ENCODE measurements at regions not wholly inside any gene's neighbourhood (a gene's known extent, or its start where the extent isn't known, plus 50 kb on each side); places are given as distances from the start of the nearest gene placed in this dataset.
A peak's percentile ranks its signal among the peaks of the same experiment; 100 is the strongest.
"Not testable (repeated sequence)": the region's sequence is repeated elsewhere in the genome, so short reads cannot be mapped to it uniquely, and the experiment has no call there.

- Histone ChIP-seq H3K14ac (ENCODE audit: low read length) (no peak overlapping the region), H3K23ac (ENCODE audit: low read depth, low read length, poor library complexity) (no peak overlapping the region), H3K18ac (ENCODE audit: low read length) (no peak overlapping the region), H2AK5ac (ENCODE audit: low read depth, low read length) (no peak overlapping the region), H2BK12ac (ENCODE audit: low read length) (no peak overlapping the region), H3K4me3 (ENCODE audit: low read length in 2 of 2) (no peak overlapping the region), H2BK120ac (ENCODE audit: low read depth, low read length) (no peak overlapping the region), H4K8ac (ENCODE audit: low read depth, low read length) (no peak overlapping the region), H3K4me1 (ENCODE audit: control insufficient read depth in 2 of 2, insufficient read depth in 1 of 2, low read depth in 1 of 2, low read length in 2 of 2) (no peaks in the 10 kb centered on the region), H4K91ac (ENCODE audit: low read depth, low read length, poor library complexity) (no peak overlapping the region), H2BK5ac (ENCODE audit: low read length) (no peak overlapping the region), H3K27ac (replicated peaks; ENCODE audit: low read length) (no peak overlapping the region), H3K79me1 (ENCODE audit: low read depth, low read length) (no peaks in the 10 kb centered on the region), H2BK15ac (ENCODE audit: low read length) (no peak overlapping the region), H3K4ac (ENCODE audit: low read length) (no peak overlapping the region), H3K9ac (ENCODE audit: low read depth, low read length, poor library complexity) (no peak overlapping the region), H2AFZ (ENCODE audit: low read length) (no peak overlapping the region), H3K4me2 (ENCODE audit: insufficient read depth, low read length, poor library complexity, severe bottlenecking) (no peak overlapping the region), H3K27me3 (ENCODE audit: control insufficient read depth in 3 of 3, insufficient read depth in 3 of 3, low read depth in 1 of 3, low read length in 3 of 3) (no peaks in the 10 kb centered on the region), H3K9me3 (replicated peaks in 1 of 2; ENCODE audit: control insufficient read depth in 2 of 2, insufficient read depth in 1 of 2, low read depth in 1 of 2, low read length in 2 of 2) (no peaks in the 10 kb centered on the region), H3K36me3 (replicated peaks in 1 of 2; ENCODE audit: control insufficient read depth in 2 of 2, insufficient read depth in 2 of 2, low read length in 2 of 2) (no peaks in the 10 kb centered on the region)
- DNase-seq (ENCODE audit: low spot score) = no peak
- WGBS, 2 donors (ENCODE audit: extremely low coverage in 2 of 2, insufficient read length in 2 of 2, insufficient replicate concordance in 1 of 2) = no CpG with 5 or more reads among the region's 123 CpGs
These were observed 519.4 kb upstream of the WSB1 start for GRCh38 chr17:26774291-26775218.

DNA sequence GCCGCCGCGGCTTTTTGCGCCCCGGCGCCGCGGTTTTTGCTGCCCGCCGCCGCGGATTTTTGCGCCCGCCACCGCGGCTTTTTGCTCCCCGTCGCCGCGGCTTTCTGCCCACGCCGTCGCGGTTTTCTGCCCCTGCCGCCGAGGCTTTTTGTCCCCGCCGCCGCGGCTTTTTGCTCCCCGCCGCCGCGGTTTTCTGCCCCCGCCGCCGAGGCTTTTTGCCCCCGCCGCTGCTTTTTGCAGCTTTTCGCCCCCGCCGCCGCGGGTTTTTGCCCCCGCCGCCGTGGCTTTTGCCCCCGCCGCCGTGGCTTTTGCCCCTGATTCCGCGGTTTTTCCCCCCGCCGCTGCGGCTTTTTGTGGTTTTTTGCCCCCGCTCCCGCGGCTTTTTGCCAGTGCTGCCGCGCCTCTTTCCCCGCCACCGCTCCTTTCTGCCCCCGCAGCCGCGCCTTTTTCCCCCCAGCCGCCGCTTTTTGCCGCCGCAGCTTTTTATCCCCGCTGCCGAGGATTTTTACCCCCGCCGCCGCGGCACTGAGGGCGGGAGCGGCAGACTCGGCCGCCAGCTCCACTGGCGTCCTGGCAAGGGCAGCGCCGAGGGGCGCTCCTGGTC is 518.6 kb upstream of the WSB1 start:
- no peak overlapping the region for H2BK5ac ChIP-seq (ENCODE audit: low read length)
- no peak overlapping the region for H3K23ac ChIP-seq (ENCODE audit: low read depth, low read length, poor library complexity)
- no peak overlapping the region for H3K9ac ChIP-seq (ENCODE audit: low read depth, low read length, poor library complexity)
- no peak overlapping the region for H3K18ac ChIP-seq (ENCODE audit: low read length)
- H2BK120ac ChIP-seq (ENCODE audit: low read depth, low read length) = no peak overlapping the region
- H4K91ac ChIP-seq (ENCODE audit: low read depth, low read length, poor library complexity) = no peak overlapping the region
- no peaks in the 10 kb centered on the region for H3K79me1 ChIP-seq (ENCODE audit: low read depth, low read length)
- no peak for DNase-seq (ENCODE audit: low spot score)
- H3K27ac ChIP-seq (replicated peaks; ENCODE audit: low read length) = no peak overlapping the region
- H2BK12ac ChIP-seq (ENCODE audit: low read length) = no peak overlapping the region
- H3K36me3 ChIP-seq (replicated peaks in 1 of 2; ENCODE audit: control insufficient read depth in 2 of 2, insufficient read depth in 2 of 2, low read length in 2 of 2) = no peaks in the 10 kb centered on the region
- H3K9me3 ChIP-seq (replicated peaks in 1 of 2; ENCODE audit: control insufficient read depth in 2 of 2, insufficient read depth in 1 of 2, low read depth in 1 of 2, low read length in 2 of 2) = no peaks in the 10 kb centered on the region
- no peak overlapping the region for H3K4me2 ChIP-seq (ENCODE audit: insufficient read depth, low read length, poor library complexity, severe bottlenecking)
- H2BK15ac ChIP-seq (ENCODE audit: low read length) = no peak overlapping the region
- H3K27me3 ChIP-seq (ENCODE audit: control insufficient read depth in 3 of 3, insufficient read depth in 3 of 3, low read depth in 1 of 3, low read length in 3 of 3) = no peaks in the 10 kb centered on the region
- no peak overlapping the region for H3K4me3 ChIP-seq (ENCODE audit: low read length in 2 of 2)
- H3K14ac ChIP-seq (ENCODE audit: low read length) = no peak overlapping the region
- H3K4ac ChIP-seq (ENCODE audit: low read length) = no peak overlapping the region
- no peak overlapping the region for H2AK5ac ChIP-seq (ENCODE audit: low read depth, low read length)
- no peak overlapping the region for H2AFZ ChIP-seq (ENCODE audit: low read length)
- no CpG with 5 or more reads among the region's 83 CpGs for WGBS, 2 donors (ENCODE audit: extremely low coverage in 2 of 2, insufficient read length in 2 of 2, insufficient replicate concordance in 1 of 2)
- H4K8ac ChIP-seq (ENCODE audit: low read depth, low read length) = no peak overlapping the region
- no peaks in the 10 kb centered on the region for H3K4me1 ChIP-seq (ENCODE audit: control insufficient read depth in 2 of 2, insufficient read depth in 1 of 2, low read depth in 1 of 2, low read length in 2 of 2)

DNA sequence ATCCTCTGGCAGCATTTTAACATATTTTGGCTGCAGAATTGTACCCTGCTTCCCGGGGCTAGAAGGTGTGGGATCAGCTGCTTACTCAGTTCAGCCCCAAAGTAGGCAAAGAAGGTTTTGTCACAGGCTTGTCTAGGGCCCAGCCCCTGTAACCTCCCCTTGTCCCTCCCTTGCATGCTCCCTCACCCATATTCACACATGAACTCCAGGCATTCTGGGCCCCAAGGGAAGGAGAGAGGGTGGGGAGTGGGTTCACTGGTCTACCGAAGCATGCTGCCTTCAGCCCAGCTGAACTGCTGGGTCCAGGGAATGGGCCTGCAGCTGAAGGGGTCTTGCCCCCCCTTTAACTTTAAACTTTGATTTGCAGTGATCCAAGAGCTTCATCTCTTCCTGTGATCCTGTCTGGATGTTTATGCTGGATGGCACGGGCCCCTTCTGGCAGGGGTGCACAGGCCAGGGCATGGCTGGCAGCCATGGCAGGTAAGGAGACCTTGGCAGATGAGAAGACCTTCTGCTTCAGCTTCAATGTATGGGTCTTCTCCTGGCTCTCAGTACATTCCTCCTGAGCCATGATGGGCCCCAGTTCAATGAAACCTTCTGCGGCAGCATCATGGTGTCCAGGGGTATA is 513.6 kb upstream of the WSB1 start:
- H3K79me1 ChIP-seq (ENCODE audit: low read depth, low read length); H3K4me2 ChIP-seq (ENCODE audit: insufficient read depth, low read length, poor library complexity, severe bottlenecking); H3K9ac ChIP-seq (ENCODE audit: low read depth, low read length, poor library complexity); H3K36me3 ChIP-seq (replicated peaks in 1 of 2; ENCODE audit: control insufficient read depth in 2 of 2, insufficient read depth in 2 of 2, low read length in 2 of 2); H4K91ac ChIP-seq (ENCODE audit: low read depth, low read length, poor library complexity); H2AK5ac ChIP-seq (ENCODE audit: low read depth, low read length); H3K4me1 ChIP-seq (ENCODE audit: control insufficient read depth in 2 of 2, insufficient read depth in 1 of 2, low read depth in 1 of 2, low read length in 2 of 2); H2BK120ac ChIP-seq (ENCODE audit: low read depth, low read length); H3K23ac ChIP-seq (ENCODE audit: low read depth, low read length, poor library complexity); H2BK12ac ChIP-seq (ENCODE audit: low read length); H3K4ac ChIP-seq (ENCODE audit: low read length); H4K8ac ChIP-seq (ENCODE audit: low read depth, low read length); H2BK5ac ChIP-seq (ENCODE audit: low read length); H3K14ac ChIP-seq (ENCODE audit: low read length); H3K18ac ChIP-seq (ENCODE audit: low read length); H3K27me3 ChIP-seq (ENCODE audit: control insufficient read depth in 3 of 3, insufficient read depth in 3 of 3, low read depth in 1 of 3, low read length in 3 of 3); H3K27ac ChIP-seq (replicated peaks; ENCODE audit: low read length); H2BK15ac ChIP-seq (ENCODE audit: low read length); H2AFZ ChIP-seq (ENCODE audit: low read length); DNase-seq (ENCODE audit: low spot score): not testable (repeated sequence)
- no CpG with 5 or more reads among the region's 4 CpGs for WGBS, 2 donors (ENCODE audit: extremely low coverage in 2 of 2, insufficient read length in 2 of 2, insufficient replicate concordance in 1 of 2)
- Histone ChIP-seq H3K9me3 (replicated peaks in 1 of 2; ENCODE audit: control insufficient read depth in 2 of 2, insufficient read depth in 1 of 2, low read depth in 1 of 2, low read length in 2 of 2) (peaks cover 5 to 12% of the 10 kb centered on the region in 2 donors), H3K4me3 (ENCODE audit: low read length in 2 of 2) (peak overlapping the region in 1 of 2 donors; percentile 4)

DNA sequence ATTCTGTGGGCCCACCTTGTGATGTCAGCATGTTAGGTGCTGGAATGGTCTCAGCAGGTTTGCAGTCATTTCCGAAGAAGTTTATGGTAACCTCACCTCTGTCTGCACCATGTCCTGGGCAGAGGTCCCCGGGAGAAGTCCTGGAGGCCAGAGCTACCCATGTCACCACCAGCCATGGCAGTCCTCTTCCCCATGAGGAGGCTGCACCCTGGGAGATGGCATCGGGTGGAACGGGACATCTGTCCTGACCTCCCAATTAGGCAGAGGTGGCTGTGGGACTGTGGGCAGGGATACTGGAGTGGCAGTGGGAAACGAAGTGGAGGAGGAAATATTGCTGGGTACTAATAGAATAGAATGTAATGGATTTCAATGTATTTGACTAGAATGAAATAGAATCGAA is 511.8 kb upstream of the WSB1 start:
- Histone ChIP-seq H3K27me3 (ENCODE audit: control insufficient read depth in 3 of 3, insufficient read depth in 3 of 3, low read depth in 1 of 3, low read length in 3 of 3) (no peaks in the 10 kb centered on the region), H2BK120ac (ENCODE audit: low read depth, low read length) (no peak overlapping the region), H3K4me3 (ENCODE audit: low read length in 2 of 2) (no peak overlapping the region), H2AFZ (ENCODE audit: low read length) (no peak overlapping the region), H3K27ac (replicated peaks; ENCODE audit: low read length) (no peak overlapping the region), H3K4me2 (ENCODE audit: insufficient read depth, low read length, poor library complexity, severe bottlenecking) (no peak overlapping the region), H3K18ac (ENCODE audit: low read length) (no peak overlapping the region), H2BK15ac (ENCODE audit: low read length) (no peak overlapping the region), H3K23ac (ENCODE audit: low read depth, low read length, poor library complexity) (no peak overlapping the region), H3K36me3 (replicated peaks in 1 of 2; ENCODE audit: control insufficient read depth in 2 of 2, insufficient read depth in 2 of 2, low read length in 2 of 2) (no peaks in the 10 kb centered on the region), H3K9me3 (replicated peaks in 1 of 2; ENCODE audit: control insufficient read depth in 2 of 2, insufficient read depth in 1 of 2, low read depth in 1 of 2, low read length in 2 of 2) (peaks cover 5 to 19% of the 10 kb centered on the region in 2 donors), H3K79me1 (ENCODE audit: low read depth, low read length) (no peaks in the 10 kb centered on the region), H3K9ac (ENCODE audit: low read depth, low read length, poor library complexity) (no peak overlapping the region), H2BK12ac (ENCODE audit: low read length) (no peak overlapping the region), H4K91ac (ENCODE audit: low read depth, low read length, poor library complexity) (no peak overlapping the region), H2AK5ac (ENCODE audit: low read depth, low read length) (no peak overlapping the region), H3K4ac (ENCODE audit: low read length) (no peak overlapping the region), H3K4me1 (ENCODE audit: control insufficient read depth in 2 of 2, insufficient read depth in 1 of 2, low read depth in 1 of 2, low read length in 2 of 2) (no peaks in the 10 kb centered on the region), H4K8ac (ENCODE audit: low read depth, low read length) (no peak overlapping the region), H3K14ac (ENCODE audit: low read length) (no peak overlapping the region), H2BK5ac (ENCODE audit: low read length) (no peak overlapping the region)
- no CpG with 5 or more reads among the region's 6 CpGs for WGBS, 2 donors (ENCODE audit: extremely low coverage in 2 of 2, insufficient read length in 2 of 2, insufficient replicate concordance in 1 of 2)
- DNase-seq (ENCODE audit: low spot score) = no peak
